Astrocyte of the spinal cord (primary cell): ENCODE measurements at regions not wholly inside any gene's neighbourhood (a gene's known extent, or its start where the extent isn't known, plus 50 kb on each side); places are given as distances from the start of the nearest gene placed in this dataset.
"Not testable (repeated sequence)": the region's sequence is repeated elsewhere in the genome, so short reads cannot be mapped to it uniquely, and the experiment has no call there.

Experiments used
- DNase-seq: peaks from one replicate; pipeline ENCODE4 v3.0.0; 2011; ENCODE audit warnings: low read depth, low spot score
- H3K4me3 ChIP-seq: 2 replicates; pipeline ENCODE4 v1.5.1; 2011; ENCODE audit warnings: low read depth, mild to moderate bottlenecking, low read length, moderate library complexity
- CTCF ChIP-seq: IDR thresholded peaks from 2 replicates; pipeline ENCODE4 v1.5.1; 2012; ENCODE audit warnings: low read depth, mild to moderate bottlenecking, low read length, inconsistent platforms
- in situ Hi-C: cut with HindIII; loops from 2 replicates; pipeline ENCODE4 v1.10.0; 2017; ENCODE audit warnings: low sequenced_read_pairs

- in situ Hi-C loops: no loop called here
- DNase-seq: no peak
- H3K4me3 ChIP-seq: no peak overlapping the region
- no peak for TF ChIP-seq CTCF
Observed at GRCh38 chr17:20779521-20779920, 200.0 kb downstream of the CDRT15L2 start.

- in situ Hi-C loops: no loop called here
- no peak for TF ChIP-seq CTCF
- H3K4me3 ChIP-seq: no peak overlapping the region
- no peak for DNase-seq
Observed at GRCh38 chr17:20781260-20781659, 201.7 kb downstream of the CDRT15L2 start.

GRCh38 chr17:20781869-20782268 lies 202.3 kb downstream of the CDRT15L2 start:
- DNase-seq, in situ Hi-C loops: not testable (repeated sequence)

GRCh38 chr17:20783091-20783490 lies 203.6 kb downstream of the CDRT15L2 start:
- DNase-seq: no peak
- in situ Hi-C loops: no loop called here
- TF ChIP-seq CTCF: no peak
- H3K4me3 ChIP-seq: no peak overlapping the region

More at GRCh38 chr17:20781869-20782268, 202.3 kb downstream of the CDRT15L2 start:
- H3K4me3 ChIP-seq: not testable (repeated sequence)

- H3K4me3 ChIP-seq: no peak overlapping the region
- in situ Hi-C loops: no loop called here
- DNase-seq: no peak
- TF ChIP-seq CTCF: no peak
Observed at GRCh38 chr17:20784100-20784665, 204.7 kb downstream of the CDRT15L2 start.

GRCh38 chr17:20787281-20787680 lies 207.8 kb downstream of the CDRT15L2 start:
- no peak for DNase-seq
- no peak overlapping the region for H3K4me3 ChIP-seq
- TF ChIP-seq CTCF: no peak
- in situ Hi-C loops: no loop called here

- no peak for DNase-seq
- no peak for TF ChIP-seq CTCF
- in situ Hi-C loops: no loop called here
- H3K4me3 ChIP-seq: no peak overlapping the region
Observed at GRCh38 chr17:20791626-20792025, 212.1 kb downstream of the CDRT15L2 start.

GRCh38 chr17:20794532-20794931 lies 215.0 kb downstream of the CDRT15L2 start:
- H3K4me3 ChIP-seq, DNase-seq, in situ Hi-C loops: not testable (repeated sequence)
